SH-SY5Y (cell line): ENCODE measurements at regions not wholly inside any gene's neighbourhood (a gene's known extent, or its start where the extent isn't known, plus 50 kb on each side); places are given as distances from the start of the nearest gene placed in this dataset.

Source experiments
- GATA2 ChIP-seq: IDR thresholded peaks from 2 replicates; pipeline ENCODE4 v1.6.1; 2011; ENCODE audit warnings: mild to moderate bottlenecking, low read depth, low read length
- GATA3 ChIP-seq: IDR thresholded peaks from 2 replicates; pipeline ENCODE4 v1.6.1; 2011; ENCODE audit warnings: low read depth, mild to moderate bottlenecking, low read length, moderate library complexity

GRCh38 chr5:17918373-17919104 lies 284.3 kb downstream of the TAF11L14 start:
- no peak for TF ChIP-seq GATA2
- no peak for TF ChIP-seq GATA3

- TF ChIP-seq GATA2 (no peak), GATA3 (no peak)
Observed at GRCh38 chr5:17925276-17925675, 291.0 kb downstream of the TAF11L14 start.

- TF ChIP-seq GATA3 (no peak), GATA2 (no peak)
Observed at GRCh38 chr5:17928581-17928981, 294.3 kb downstream of the TAF11L14 start.

- TF ChIP-seq GATA2 (no peak), GATA3 (no peak)
Observed at GRCh38 chr5:17929171-17929570, 294.9 kb downstream of the TAF11L14 start.

GRCh38 chr5:17930346-17930745 lies 296.1 kb downstream of the TAF11L14 start:
- no peak for TF ChIP-seq GATA2
- TF ChIP-seq GATA3, result no peak

GRCh38 chr5:17944046-17944445 lies 309.8 kb downstream of the TAF11L14 start:
- TF ChIP-seq GATA2 (no peak), GATA3 (no peak)

GRCh38 chr5:17947029-17947428 lies 312.8 kb downstream of the TAF11L14 start:
- no peak for TF ChIP-seq GATA3
- no peak for TF ChIP-seq GATA2

GRCh38 chr5:17951392-17952169 lies 317.3 kb downstream of the TAF11L14 start:
- TF ChIP-seq GATA3, result no peak

GRCh38 chr5:17952231-17952630 lies 318.0 kb downstream of the TAF11L14 start:
- TF ChIP-seq GATA2 (no peak), GATA3 (no peak)

GRCh38 chr5:17964067-17964466 lies 329.8 kb downstream of the TAF11L14 start:
- no peak for TF ChIP-seq GATA3
- no peak for TF ChIP-seq GATA2

- TF ChIP-seq GATA2 (no peak), GATA3 (no peak)
Observed at GRCh38 chr5:17966640-17967402, 332.6 kb downstream of the TAF11L14 start.

GRCh38 chr5:17976404-17976803 lies 342.1 kb downstream of the TAF11L14 start:
- no peak for TF ChIP-seq GATA2

GRCh38 chr5:17978954-17979353 lies 344.7 kb downstream of the TAF11L14 start:
- no peak for TF ChIP-seq GATA2
- no peak for TF ChIP-seq GATA3

- TF ChIP-seq GATA3, result no peak
- no peak for TF ChIP-seq GATA2
Observed at GRCh38 chr5:17989036-17989435, 354.8 kb downstream of the TAF11L14 start.
